ENCODE measurements at regions not wholly inside any gene's neighbourhood (a gene's known extent, or its start where the extent isn't known, plus 50 kb on each side); places are given as distances from the start of the nearest gene placed in this dataset.

DNA sequence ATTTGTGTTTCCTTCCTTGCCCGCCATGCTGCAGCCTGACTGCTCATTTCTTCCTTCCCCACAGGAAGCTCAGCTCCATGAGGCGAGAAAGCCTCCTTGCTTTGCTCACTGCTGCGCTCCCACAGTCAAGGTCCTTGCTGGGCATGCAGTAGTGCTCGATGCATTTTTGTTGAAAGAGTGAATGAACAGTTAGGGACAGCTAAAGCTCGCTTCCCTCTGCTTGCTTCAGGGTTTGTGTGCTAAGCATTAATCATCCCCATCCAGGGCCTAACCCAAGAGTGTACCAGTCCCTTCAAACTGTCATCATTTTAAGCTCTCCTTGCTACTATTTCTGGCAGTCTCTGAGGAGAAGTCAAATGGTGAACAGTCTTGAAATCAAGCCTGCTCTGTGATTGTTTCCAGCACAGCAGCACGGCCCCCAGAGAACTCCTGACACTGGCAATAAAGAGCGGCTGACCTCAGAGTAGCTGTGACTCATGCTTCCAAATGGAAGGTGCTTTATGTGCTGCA is 171.7 kb upstream of the SOX11 start:
- TF ChIP-seq EZH2 (IDR thresholded peaks at IDR 0.05; ENCODE audit: insufficient read depth, poor library complexity, severe bottlenecking) (no peak), EZH2phosphoT487 (IDR thresholded peaks at IDR 0.05; ENCODE audit: insufficient read depth, low read depth) (no peak)

Measured in GM23248 (cell line).